DMS153 treated with DMSO at 0.1 percent for 48 hours (cell line): ENCODE measurements at regions not wholly inside any gene's neighbourhood (a gene's known extent, or its start where the extent isn't known, plus 50 kb on each side); places are given as distances from the start of the nearest gene placed in this dataset.

Experiments used
- DNase-seq: peaks from one replicate; lab custom pipeline; 2025; ENCODE audit not compliant: unreplicated experiment; lab: John Stamatoyannopoulos, UW

DNA sequence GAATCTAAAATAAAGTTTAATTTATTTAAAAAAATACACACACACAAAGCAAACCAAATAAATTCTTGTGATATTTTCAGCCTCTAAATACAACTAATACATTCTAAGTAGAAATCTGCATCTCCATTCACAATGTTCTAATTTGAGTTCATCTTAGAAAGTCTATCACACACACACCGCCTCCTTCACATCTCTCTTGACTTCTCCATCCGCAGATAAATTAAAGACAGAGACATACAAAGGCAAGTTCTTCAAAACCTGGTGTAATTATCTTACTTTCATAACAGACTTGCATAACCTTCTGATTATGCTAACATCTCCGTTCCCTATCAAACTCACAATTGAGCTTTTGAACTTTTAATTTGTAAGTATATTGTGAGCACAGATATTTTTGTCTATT lies 657.3 kb downstream of the VGLL3 start:
- DNase-seq: no peak

GRCh38 chr3:86303935-86304334 lies 687.0 kb downstream of the VGLL3 start:
- DNase-seq: no peak

GRCh38 chr3:86282106-86282787 lies 708.7 kb downstream of the VGLL3 start:
- no peak for DNase-seq

DNA sequence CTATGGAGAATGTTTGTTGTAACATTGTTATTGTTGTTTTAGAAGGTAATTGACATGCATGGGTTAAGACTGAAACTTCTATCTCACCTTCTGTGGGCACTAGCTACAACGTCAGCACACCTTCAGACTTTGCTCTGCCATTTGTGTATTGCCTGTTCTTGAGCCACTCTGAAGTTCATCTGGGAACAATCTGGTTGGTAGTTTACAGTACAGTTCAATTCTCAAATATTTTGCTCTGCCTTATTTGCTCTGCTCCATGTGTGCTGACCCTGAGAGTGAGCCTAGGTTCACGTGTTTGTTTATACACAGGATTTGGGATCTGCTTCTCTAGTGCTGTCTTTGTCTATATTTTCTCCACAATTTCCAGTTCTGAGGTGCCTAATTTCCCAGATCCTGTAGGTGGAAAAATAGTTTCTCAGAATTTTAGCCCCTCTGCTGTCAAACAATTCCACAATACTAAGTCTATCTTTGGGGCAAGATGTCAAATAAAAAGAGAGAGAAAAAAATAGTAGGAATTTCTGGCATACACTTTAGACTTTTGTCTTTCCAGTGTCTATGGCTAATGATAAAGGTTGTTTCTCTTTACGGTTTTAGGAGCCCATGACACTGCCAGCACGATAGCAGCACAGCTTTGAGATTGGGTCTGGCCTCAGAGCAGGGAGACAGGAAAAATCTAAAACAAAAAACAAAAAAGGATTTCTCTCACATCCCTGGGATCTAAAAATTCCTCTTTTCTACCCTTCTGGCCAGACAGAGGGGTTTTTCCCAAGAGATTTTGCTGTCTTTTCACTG lies 721.4 kb downstream of the VGLL3 start:
- no peak for DNase-seq

- no peak for DNase-seq
Measured at GRCh38 chr3:86257955-86258641, 732.9 kb downstream of the VGLL3 start.

- DNase-seq: no peak
Measured at GRCh38 chr3:86254480-86254879, 736.5 kb downstream of the VGLL3 start.

DNA sequence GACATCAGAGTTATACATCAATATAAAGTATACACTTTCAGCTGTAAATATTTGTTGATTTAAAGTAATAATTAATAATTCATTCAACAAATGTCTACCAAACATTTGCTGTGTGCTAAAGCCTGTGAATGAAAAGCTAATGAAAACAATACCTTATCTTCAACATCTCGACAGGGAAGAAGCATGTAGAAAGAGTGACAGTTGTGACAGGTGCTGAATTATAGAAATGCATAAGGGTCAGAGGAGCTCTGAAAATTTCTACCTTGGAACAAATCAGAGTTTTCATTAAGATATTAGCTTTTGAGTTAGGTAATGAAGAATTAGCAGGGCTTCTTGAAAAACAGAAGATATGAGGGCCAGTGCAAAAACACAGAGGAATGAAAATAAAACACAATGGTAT lies 739.2 kb downstream of the VGLL3 start:
- no peak for DNase-seq

DNA sequence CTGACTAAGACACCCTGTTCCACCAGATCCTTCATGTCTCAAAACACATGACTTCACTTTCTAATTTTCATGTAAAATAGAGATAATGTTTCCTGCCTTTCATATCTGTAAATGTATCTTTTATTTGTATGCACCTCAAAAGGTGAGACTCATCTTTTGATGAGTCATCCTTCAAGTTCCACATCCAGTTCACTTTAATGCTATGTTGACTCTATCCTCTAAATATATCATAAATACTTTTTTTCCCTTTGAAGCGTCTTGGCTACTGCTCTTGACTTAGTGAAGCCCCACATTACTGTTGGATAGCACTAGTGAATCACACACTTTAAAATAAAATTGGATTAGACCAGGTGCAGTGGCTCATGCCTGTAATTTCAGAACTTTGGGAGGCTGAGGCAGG lies 741.1 kb downstream of the VGLL3 start:
- DNase-seq: no peak

DNA sequence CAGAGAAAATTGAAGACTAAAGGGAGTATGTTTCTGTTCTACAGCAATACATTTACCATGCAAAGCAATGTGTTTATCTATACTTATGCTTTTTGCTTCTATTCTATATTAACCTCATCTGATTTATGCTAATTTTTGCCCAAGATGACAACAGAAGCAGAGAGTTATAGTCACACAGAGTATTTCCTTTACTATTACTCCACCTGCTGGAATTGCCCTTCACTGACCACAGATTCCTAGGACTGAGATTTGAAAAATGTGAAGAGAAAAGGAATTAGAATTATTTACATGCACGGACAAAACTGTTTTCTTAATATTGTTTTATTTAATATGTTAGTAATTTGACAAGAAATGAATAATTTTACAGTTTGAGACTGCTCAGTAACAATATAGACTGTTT lies 745.6 kb downstream of the VGLL3 start:
- no peak for DNase-seq

GRCh38 chr3:86244905-86245304 lies 746.0 kb downstream of the VGLL3 start:
- no peak for DNase-seq

DNA sequence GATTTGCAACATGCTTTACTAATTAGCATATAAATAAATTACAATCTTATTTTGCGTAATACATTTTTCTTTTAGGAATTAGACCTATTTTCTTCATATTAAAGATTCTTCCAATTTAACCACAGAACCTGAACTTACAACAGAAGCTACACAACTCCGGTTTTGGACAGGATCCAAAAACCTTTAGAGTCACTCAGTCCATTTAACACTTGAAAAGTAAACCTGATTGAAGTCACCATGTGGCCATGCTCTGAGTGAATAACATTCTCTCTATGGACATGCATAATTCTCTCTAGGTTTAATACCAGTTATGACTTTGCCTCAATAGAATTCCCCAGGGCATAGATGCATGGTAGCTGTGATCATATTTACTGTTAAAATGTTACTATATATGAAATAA lies 751.0 kb downstream of the VGLL3 start:
- DNase-seq: no peak

DNA sequence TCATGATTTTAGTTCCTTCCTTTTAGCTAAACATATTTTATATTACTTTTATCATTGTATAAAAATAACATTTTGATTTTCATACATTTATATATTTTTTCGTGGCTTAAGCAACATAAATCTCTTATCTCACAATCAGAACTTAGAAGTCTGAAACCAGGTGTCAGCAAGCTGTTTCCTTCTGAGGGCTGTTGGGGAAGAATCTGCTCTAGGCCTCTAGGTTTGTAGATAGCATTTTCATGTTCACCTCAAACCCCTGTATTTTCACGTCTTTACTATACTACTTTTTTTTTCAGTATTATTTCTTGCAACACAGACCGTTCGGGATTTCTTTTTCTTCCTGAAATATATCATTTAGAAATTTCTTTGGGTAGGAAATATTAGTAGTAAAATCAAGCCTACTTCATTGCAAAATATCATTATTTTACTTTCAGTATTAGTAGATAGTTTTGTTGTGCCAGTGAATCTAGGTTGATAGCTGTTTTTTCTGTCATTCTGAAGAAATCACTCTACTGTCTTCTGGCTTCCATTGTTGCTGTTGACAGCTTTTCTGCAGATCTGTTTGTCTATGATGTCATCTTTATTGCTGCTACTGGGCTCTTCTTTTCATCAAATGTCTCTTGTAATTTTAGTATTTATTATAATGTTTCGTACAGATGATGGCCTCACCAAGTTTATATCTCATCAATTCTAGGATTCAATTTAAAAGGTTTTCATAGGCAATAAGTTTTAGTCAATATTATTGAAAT lies 756.3 kb downstream of the VGLL3 start:
- DNase-seq: no peak

GRCh38 chr3:86230762-86231161 lies 760.2 kb downstream of the VGLL3 start:
- no peak for DNase-seq

DNA sequence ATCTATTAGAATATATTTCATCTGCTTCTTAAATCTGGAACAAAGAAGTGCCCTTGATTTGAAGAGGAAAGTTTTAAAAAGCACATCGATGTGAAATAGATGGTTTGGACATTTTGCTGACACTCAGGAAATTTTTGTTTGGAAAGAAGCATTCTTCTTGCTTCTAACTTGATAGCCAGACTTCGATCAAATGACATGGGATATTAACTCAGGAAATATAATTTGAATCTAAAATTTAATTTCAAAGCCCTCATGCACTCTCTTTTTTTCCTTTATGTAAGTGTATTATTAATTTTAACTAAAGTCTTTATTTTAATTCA lies 761.2 kb downstream of the VGLL3 start:
- DNase-seq: no peak

- DNase-seq: no peak
Measured at GRCh38 chr3:86229086-86229774, 761.7 kb downstream of the VGLL3 start.

- DNase-seq: no peak
Measured at GRCh38 chr3:86228101-86228500, 762.8 kb downstream of the VGLL3 start.

GRCh38 chr3:86225461-86225860 lies 765.5 kb downstream of the VGLL3 start:
- DNase-seq: no peak

GRCh38 chr3:86221601-86222000 lies 769.3 kb downstream of the VGLL3 start:
- DNase-seq: no peak

DNA sequence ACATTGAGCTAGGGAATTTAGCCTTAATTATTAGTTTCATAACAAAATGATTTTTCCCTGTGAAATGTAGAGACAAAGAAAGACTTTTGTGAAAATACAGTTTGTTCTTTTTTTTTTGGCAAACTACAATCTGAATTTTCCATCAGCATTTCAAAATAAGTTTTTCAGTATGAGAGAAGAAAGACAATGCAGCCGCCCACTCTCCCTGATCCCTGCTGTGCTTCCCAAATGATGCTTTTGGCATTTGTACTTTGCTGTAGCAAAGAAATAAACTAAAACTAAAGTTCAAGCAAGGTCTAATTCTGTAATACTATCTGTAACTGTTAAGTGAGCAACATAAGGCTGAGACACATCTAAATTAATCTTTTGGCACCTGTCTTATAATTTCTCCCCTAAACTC lies 782.2 kb downstream of the VGLL3 start:
- no peak for DNase-seq

DNA sequence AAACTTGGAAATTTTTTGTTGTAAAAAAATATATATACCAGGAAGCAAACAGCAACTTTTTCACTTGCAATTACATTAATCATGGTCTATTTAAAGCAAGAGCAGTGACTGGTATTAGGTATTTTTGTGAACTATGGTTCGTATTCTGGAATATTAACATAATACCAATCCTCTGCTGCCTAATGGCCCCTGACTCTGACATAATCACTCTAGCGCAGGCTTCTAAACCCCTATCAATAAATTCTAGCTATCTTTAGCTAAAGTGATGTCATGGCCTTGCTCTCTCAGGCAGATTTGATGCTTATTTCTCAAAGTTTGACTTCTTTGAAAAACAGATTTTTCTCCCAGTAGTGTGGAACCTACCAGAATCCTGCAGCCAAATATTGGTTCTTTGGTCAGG lies 808.3 kb downstream of the VGLL3 start:
- DNase-seq: no peak

- DNase-seq: no peak
Measured at GRCh38 chr3:86180696-86181095, 810.3 kb downstream of the VGLL3 start.
